SK-N-SH (cell line): ENCODE measurements at regions not wholly inside any gene's neighbourhood (a gene's known extent, or its start where the extent isn't known, plus 50 kb on each side); places are given as distances from the start of the nearest gene placed in this dataset.

Source experiments
- CTCF ChIA-PET: fragments of 300-600, 350-600 bp; formaldehyde crosslinking; extraction: SDS; loops from one replicate; lab custom pipeline; 2021; lab: Yijun Ruan, JAX
- POLR2A ChIA-PET: fragments of 350-600 bp; sonication (Branson Sonifier 250); formaldehyde crosslinking; extraction: SDS; loops from one replicate; lab custom pipeline; 2020; ENCODE audit warnings: antibody characterized with exemption, inconsistent platforms; lab: Yijun Ruan, JAX
- DNase-seq: peaks from one replicate; pipeline ENCODE4 v3.0.0; 2012
- H2AFZ ChIP-seq: fragments of 200-600 bp; sonication (generic); 2 replicates; pipeline ENCODE4 v1.8.1; 2016; ENCODE audit warnings: antibody characterized with exemption, mild to moderate bottlenecking, low read depth
- H3F3A ChIP-seq: fragments of 200-600 bp; sonication (generic); replicated peaks from 2 replicates; pipeline ENCODE3; 2016; ENCODE audit warnings: antibody characterized with exemption, mild to moderate bottlenecking; ENCODE audit not compliant: insufficient read depth
- H3K27ac ChIP-seq, 2 experiments: fragments of 200-500 bp in 1 of 2; fragments of 200-600 bp in 1 of 2; sonication (Bioruptor generic) in 1 of 2; sonication (generic), shearing (Covaris generic) in 1 of 2; 2 replicates each; pipeline versions ENCODE4 v1.5.1 to v1.6.1; 2014 to 2016; ENCODE audit warnings: low read depth in 2 of 2, inconsistent platforms in 1 of 2, low read length in 1 of 2, mild to moderate bottlenecking in 1 of 2, mixed read lengths in 1 of 2
- H3K27me3 ChIP-seq: fragments of 200-600 bp; sonication (generic), shearing (Covaris generic); 2 replicates; pipeline ENCODE4 v1.6.1; 2016; ENCODE audit warnings: mixed run types; ENCODE audit not compliant: insufficient read depth
- H3K36me3 ChIP-seq, 2 experiments: fragments of 200-500 bp in 1 of 2; fragments of 200-600 bp in 1 of 2; sonication (Bioruptor generic) in 1 of 2; sonication (generic) in 1 of 2; replicated peaks in 1 of 2; 2 replicates each; pipeline versions ENCODE3 to v1.5.1; 2014 to 2016; ENCODE audit warnings: low read length in 1 of 2, mild to moderate bottlenecking in 1 of 2; ENCODE audit not compliant: insufficient read depth in 2 of 2, control insufficient read depth in 1 of 2
- H3K4me1 ChIP-seq, 2 experiments: fragments of 200-500 bp in 1 of 2; fragments of 200-600 bp in 1 of 2; sonication (Bioruptor generic) in 1 of 2; sonication (generic), shearing (Covaris generic) in 1 of 2; 2 replicates each; pipeline versions ENCODE4 v1.5.1 to v1.6.1; 2014 to 2016; ENCODE audit warnings: low read depth in 1 of 2, low read length in 1 of 2, mixed run types in 1 of 2; ENCODE audit not compliant: insufficient read depth in 2 of 2, control insufficient read depth in 1 of 2
- H3K4me2 ChIP-seq: fragments of 200-600 bp; sonication (generic), shearing (Covaris generic); 2 replicates; pipeline ENCODE4 v1.6.1; 2017; ENCODE audit warnings: mixed run types
- H3K4me3 ChIP-seq, 2 experiments: fragments of 200-500 bp in 1 of 2; fragments of 200-600 bp in 1 of 2; sonication (Bioruptor generic) in 1 of 2; sonication (generic), shearing (Covaris generic) in 1 of 2; 2 replicates each; pipeline versions ENCODE4 v1.5.1 to v1.8.1; 2014 to 2016; ENCODE audit warnings: low read depth in 2 of 2, inconsistent platforms in 1 of 2, low read length in 1 of 2, mild to moderate bottlenecking in 1 of 2, mixed read lengths in 1 of 2, moderate library complexity in 1 of 2
- H3K79me2 ChIP-seq: fragments of 200-600 bp; sonication (generic); 2 replicates; pipeline ENCODE4 v1.8.1; 2017; ENCODE audit warnings: mild to moderate bottlenecking; ENCODE audit not compliant: insufficient read depth
- H3K9ac ChIP-seq: fragments of 200-600 bp; sonication (generic); 2 replicates; pipeline ENCODE4 v1.6.1; 2017; ENCODE audit warnings: mixed run types
- H3K9me2 ChIP-seq: fragments of 200-600 bp; sonication (generic); 2 replicates; pipeline ENCODE4 v1.6.1; 2017; ENCODE audit warnings: mixed run types
- H3K9me3 ChIP-seq: fragments of 200-600 bp; sonication (generic); 2 replicates; pipeline ENCODE4 v1.6.1; 2017; ENCODE audit warnings: mixed run types, mild to moderate bottlenecking, moderate library complexity
- H4K20me1 ChIP-seq: fragments of 200-600 bp; sonication (generic); 2 replicates; pipeline ENCODE4 v1.6.1; 2017; ENCODE audit warnings: mild to moderate bottlenecking, mixed run types; ENCODE audit not compliant: insufficient read depth
- EP300 ChIP-seq, 2 experiments: IDR thresholded peaks; 2 replicates each; pipeline versions ENCODE4 v1.4.0 to v1.6.1; 2012; ENCODE audit warnings: borderline replicate concordance in 1 of 2, low read depth in 1 of 2, low read length in 1 of 2
- EZH2phosphoT487 ChIP-seq: fragments of 200-600 bp; sonication (generic); IDR thresholded peaks from 2 replicates; pipeline ENCODE4 v1.6.1; 2017; ENCODE audit warnings: low read depth, mixed run types, mild to moderate bottlenecking, antibody characterized with exemption, moderate library complexity, borderline replicate concordance
- FOXM1 ChIP-seq: IDR thresholded peaks from 2 replicates; pipeline ENCODE4 v1.4.0; 2012; ENCODE audit warnings: low read depth, mild to moderate bottlenecking
- MEF2A ChIP-seq: IDR thresholded peaks from 2 replicates; pipeline ENCODE4 v1.4.0; 2012; ENCODE audit warnings: low read depth, borderline replicate concordance
- MXI1 ChIP-seq: IDR thresholded peaks from 2 replicates; pipeline ENCODE4 v1.6.1; 2012; ENCODE audit warnings: mild to moderate bottlenecking, low read depth, low read length, improper control_type of control experiment
- NRF1 ChIP-seq: IDR thresholded peaks from 2 replicates; pipeline ENCODE4 v1.6.1; 2012; ENCODE audit warnings: low read depth, mild to moderate bottlenecking, low read length
- POLR2AphosphoS5 ChIP-seq: IDR thresholded peaks from 2 replicates; pipeline ENCODE4 v1.6.1; 2012; ENCODE audit warnings: low read depth, low read length
- RAD21 ChIP-seq: IDR thresholded peaks from 2 replicates; pipeline ENCODE4 v1.6.1; 2012; ENCODE audit warnings: mild to moderate bottlenecking, low read length
- RCOR1 ChIP-seq: fragments of 150-350 bp; IDR thresholded peaks from 2 replicates; pipeline ENCODE4 v1.6.1; 2017; ENCODE audit warnings: antibody characterized with exemption, low read length
- RXRA ChIP-seq: IDR thresholded peaks from 2 replicates; pipeline ENCODE4 v1.4.0; 2012; ENCODE audit warnings: low read depth, mild to moderate bottlenecking, borderline replicate concordance
- SMC3 ChIP-seq: IDR thresholded peaks from 2 replicates; pipeline ENCODE4 v1.6.1; 2012; ENCODE audit warnings: low read depth, low read length, improper control_type of control experiment
- TAF1 ChIP-seq: IDR thresholded peaks from 2 replicates; pipeline ENCODE4 v1.6.1; 2012; ENCODE audit warnings: low read depth, mild to moderate bottlenecking, low read length, moderate library complexity, borderline replicate concordance
- TEAD4 ChIP-seq: IDR thresholded peaks from 2 replicates; pipeline ENCODE4 v1.4.0; 2012; ENCODE audit warnings: mild to moderate bottlenecking, borderline replicate concordance; ENCODE audit not compliant: insufficient read depth
- YY1 ChIP-seq: IDR thresholded peaks from 2 replicates; pipeline ENCODE4 v1.4.0; 2012; ENCODE audit warnings: low read depth, mild to moderate bottlenecking
- WGBS: methylation state at CpG from one replicate; pipeline ENCODE4 v1.1.6; 2017; ENCODE audit warnings: low lambda C conversion rate; 5-methylcytosine and 5-hydroxymethylcytosine counted together
- TF ChIP-seq, protein P1 (sequence below): IDR thresholded peaks from 2 replicates; pipeline ENCODE4 v1.4.0; 2012; ENCODE audit warnings: low read depth, borderline replicate concordance
- TF ChIP-seq, protein P2 (sequence below): fragments of 150-350 bp; IDR thresholded peaks from 2 replicates; pipeline ENCODE4 v1.6.1; 2016; ENCODE audit warnings: mild to moderate bottlenecking, low read depth, low read length
- TF ChIP-seq, protein P3 (sequence below): fragments of 150-350 bp; IDR thresholded peaks from 2 replicates; pipeline ENCODE4 v1.6.1; 2017; ENCODE audit warnings: antibody characterized with exemption, low read length, low read depth, borderline replicate concordance
- TF ChIP-seq, protein P4 (sequence below): IDR thresholded peaks from 2 replicates; pipeline ENCODE4 v1.4.0; 2012; ENCODE audit warnings: low read depth
- TF ChIP-seq, protein P5 (sequence below): IDR thresholded peaks from 2 replicates; pipeline ENCODE4 v1.4.0; 2012; ENCODE audit warnings: low read depth, borderline replicate concordance

DNA sequence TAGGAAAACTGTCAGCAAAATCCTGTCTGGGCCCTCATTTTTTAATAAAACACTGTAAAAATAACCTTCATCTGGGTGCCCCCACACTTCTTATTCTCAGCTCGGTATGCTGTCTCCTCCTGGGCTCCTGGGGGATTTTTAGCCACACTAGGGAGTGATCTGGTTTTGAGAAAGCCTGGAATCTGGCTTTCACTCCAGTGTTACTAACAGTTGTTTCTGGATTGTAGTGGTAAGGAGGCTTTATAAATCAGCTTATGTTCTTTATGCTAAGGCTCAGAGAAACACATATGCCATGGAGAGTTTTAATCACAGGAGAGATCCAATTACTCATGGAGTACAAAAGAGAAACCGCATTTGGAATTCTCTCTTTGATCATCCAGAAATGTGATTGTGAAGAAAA, 744.3 kb upstream of the SOX11 start:
- no peaks in the 10 kb centered on the region for H3K27me3 ChIP-seq
- H3K79me2 ChIP-seq = no peaks in the 10 kb centered on the region
- no peak overlapping the region for H2AFZ ChIP-seq
- H3F3A ChIP-seq = no peaks in the 10 kb centered on the region
- TF ChIP-seq, protein P1, sequence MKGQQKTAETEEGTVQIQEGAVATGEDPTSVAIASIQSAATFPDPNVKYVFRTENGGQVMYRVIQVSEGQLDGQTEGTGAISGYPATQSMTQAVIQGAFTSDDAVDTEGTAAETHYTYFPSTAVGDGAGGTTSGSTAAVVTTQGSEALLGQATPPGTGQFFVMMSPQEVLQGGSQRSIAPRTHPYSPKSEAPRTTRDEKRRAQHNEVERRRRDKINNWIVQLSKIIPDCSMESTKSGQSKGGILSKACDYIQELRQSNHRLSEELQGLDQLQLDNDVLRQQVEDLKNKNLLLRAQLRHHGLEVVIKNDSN = no peak
- TF ChIP-seq, protein P2, sequence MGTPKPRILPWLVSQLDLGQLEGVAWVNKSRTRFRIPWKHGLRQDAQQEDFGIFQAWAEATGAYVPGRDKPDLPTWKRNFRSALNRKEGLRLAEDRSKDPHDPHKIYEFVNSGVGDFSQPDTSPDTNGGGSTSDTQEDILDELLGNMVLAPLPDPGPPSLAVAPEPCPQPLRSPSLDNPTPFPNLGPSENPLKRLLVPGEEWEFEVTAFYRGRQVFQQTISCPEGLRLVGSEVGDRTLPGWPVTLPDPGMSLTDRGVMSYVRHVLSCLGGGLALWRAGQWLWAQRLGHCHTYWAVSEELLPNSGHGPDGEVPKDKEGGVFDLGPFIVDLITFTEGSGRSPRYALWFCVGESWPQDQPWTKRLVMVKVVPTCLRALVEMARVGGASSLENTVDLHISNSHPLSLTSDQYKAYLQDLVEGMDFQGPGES = no peak
- no peak for TF ChIP-seq EZH2phosphoT487
- TF ChIP-seq, protein P3, sequence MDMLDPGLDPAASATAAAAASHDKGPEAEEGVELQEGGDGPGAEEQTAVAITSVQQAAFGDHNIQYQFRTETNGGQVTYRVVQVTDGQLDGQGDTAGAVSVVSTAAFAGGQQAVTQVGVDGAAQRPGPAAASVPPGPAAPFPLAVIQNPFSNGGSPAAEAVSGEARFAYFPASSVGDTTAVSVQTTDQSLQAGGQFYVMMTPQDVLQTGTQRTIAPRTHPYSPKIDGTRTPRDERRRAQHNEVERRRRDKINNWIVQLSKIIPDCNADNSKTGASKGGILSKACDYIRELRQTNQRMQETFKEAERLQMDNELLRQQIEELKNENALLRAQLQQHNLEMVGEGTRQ = no peak
- TF ChIP-seq YY1 = no peak
- TF ChIP-seq RCOR1 = no peak
- no peak for TF ChIP-seq TEAD4
- no peaks in the 10 kb centered on the region for H3K9me2 ChIP-seq
- no peaks in the 10 kb centered on the region for H4K20me1 ChIP-seq
- POLR2A ChIA-PET = no interaction called here
- H3K4me1 ChIP-seq = no peaks in the 10 kb centered on the region
- CTCF ChIA-PET = interaction anchor here (1.1 kb wide), 1 partner anchor 9 kb away, joined by 4 read pairs; no protein-coding TSS in a partner anchor
- no peak overlapping the region for H3K9ac ChIP-seq
- no peak for DNase-seq
- WGBS = 19% methylated on average over 2 of the region's 2 CpGs
- no peak overlapping the region for H3K27ac ChIP-seq
- H3K4me3 ChIP-seq = no peak overlapping the region
- no peaks in the 10 kb centered on the region; the same call in 1 of the 2 replicates for H3K9me3 ChIP-seq
- no peaks in the 10 kb centered on the region for H3K36me3 ChIP-seq
- no peak overlapping the region for H3K4me2 ChIP-seq

DNA sequence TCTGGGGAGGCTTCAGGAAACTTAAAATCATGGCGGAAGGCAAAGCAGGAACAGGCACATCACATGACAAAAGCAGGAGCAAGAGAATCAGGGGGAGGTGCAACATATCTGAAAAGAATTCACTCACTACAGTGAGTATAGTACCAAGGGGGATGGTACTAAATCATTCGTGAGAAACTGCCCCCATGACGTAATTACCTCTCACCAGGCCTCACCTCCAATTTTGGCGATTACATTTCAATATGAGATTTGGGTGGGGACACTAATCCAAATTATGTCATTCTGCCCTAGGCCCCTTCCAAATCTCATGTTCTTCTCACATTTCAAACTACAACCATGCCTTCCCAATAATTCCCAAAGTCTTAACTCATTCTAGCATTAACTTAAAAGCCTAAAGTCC, 740.8 kb upstream of the SOX11 start:
- Histone ChIP-seq H3K4me3 (no peak overlapping the region), H2AFZ (no peak overlapping the region), H3K9ac (no peak overlapping the region), H3K36me3 (no peaks in the 10 kb centered on the region), H3F3A (no peaks in the 10 kb centered on the region), H3K79me2 (no peaks in the 10 kb centered on the region), H3K27me3 (no peaks in the 10 kb centered on the region), H3K4me1 (no peaks in the 10 kb centered on the region), H3K9me3 (no peaks in the 10 kb centered on the region), H3K9me2 (no peaks in the 10 kb centered on the region), H4K20me1 (no peaks in the 10 kb centered on the region), H3K27ac (no peak overlapping the region), H3K4me2 (no peak overlapping the region)
- CTCF ChIA-PET = no interaction called here
- TF ChIP-seq RXRA = no peak
- TF ChIP-seq FOXM1 = no peak
- TF ChIP-seq, protein P1 = no peak
- no peak for TF ChIP-seq RAD21
- TF ChIP-seq, protein P2 = no peak
- TF ChIP-seq MXI1 = no peak
- no peak for TF ChIP-seq NRF1
- TF ChIP-seq POLR2AphosphoS5 = no peak
- TF ChIP-seq, protein P4, sequence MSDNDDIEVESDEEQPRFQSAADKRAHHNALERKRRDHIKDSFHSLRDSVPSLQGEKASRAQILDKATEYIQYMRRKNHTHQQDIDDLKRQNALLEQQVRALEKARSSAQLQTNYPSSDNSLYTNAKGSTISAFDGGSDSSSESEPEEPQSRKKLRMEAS = no peak
- TF ChIP-seq, protein P5, sequence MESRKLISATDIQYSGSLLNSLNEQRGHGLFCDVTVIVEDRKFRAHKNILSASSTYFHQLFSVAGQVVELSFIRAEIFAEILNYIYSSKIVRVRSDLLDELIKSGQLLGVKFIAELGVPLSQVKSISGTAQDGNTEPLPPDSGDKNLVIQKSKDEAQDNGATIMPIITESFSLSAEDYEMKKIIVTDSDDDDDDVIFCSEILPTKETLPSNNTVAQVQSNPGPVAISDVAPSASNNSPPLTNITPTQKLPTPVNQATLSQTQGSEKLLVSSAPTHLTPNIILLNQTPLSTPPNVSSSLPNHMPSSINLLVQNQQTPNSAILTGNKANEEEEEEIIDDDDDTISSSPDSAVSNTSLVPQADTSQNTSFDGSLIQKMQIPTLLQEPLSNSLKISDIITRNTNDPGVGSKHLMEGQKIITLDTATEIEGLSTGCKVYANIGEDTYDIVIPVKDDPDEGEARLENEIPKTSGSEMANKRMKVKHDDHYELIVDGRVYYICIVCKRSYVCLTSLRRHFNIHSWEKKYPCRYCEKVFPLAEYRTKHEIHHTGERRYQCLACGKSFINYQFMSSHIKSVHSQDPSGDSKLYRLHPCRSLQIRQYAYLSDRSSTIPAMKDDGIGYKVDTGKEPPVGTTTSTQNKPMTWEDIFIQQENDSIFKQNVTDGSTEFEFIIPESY = no peak
- TF ChIP-seq MEF2A = no peak
- no peak for TF ChIP-seq EP300 (IDR thresholded peaks at IDR 0.05; ENCODE audit: borderline replicate concordance in 1 of 2, low read depth in 1 of 2, low read length in 1 of 2)
- no peak for TF ChIP-seq SMC3
- no peak for TF ChIP-seq TEAD4
- no peak for TF ChIP-seq TAF1
- no peak for TF ChIP-seq EZH2phosphoT487
- no peak for TF ChIP-seq RCOR1
- DNase-seq = no peak
- POLR2A ChIA-PET = no interaction called here
- WGBS = 55% methylated on average over 4 of the region's 4 CpGs
